Fibroblast of peridontal ligament (primary cell): ENCODE measurements at regions not wholly inside any gene's neighbourhood (a gene's known extent, or its start where the extent isn't known, plus 50 kb on each side); places are given as distances from the start of the nearest gene placed in this dataset.
A peak's percentile ranks its signal among the peaks of the same experiment; 100 is the strongest.

Experiments
- DNase-seq: peaks from one replicate; pipeline ENCODE4 v3.0.0-alpha.2; 2010; ENCODE audit errors: extremely low read depth

GRCh38 chr13:74794582-74794981 lies 660.4 kb upstream of the KLF12 start:
- DNase-seq: peak; percentile 12

GRCh38 chr13:74794147-74794546 lies 659.9 kb upstream of the KLF12 start:
- DNase-seq: no peak

- DNase-seq: no peak
Observed at GRCh38 chr13:74784959-74785358, 650.8 kb upstream of the KLF12 start.

- peak; percentile 25 for DNase-seq
Observed at GRCh38 chr13:74778946-74779345, 644.7 kb upstream of the KLF12 start.

DNA sequence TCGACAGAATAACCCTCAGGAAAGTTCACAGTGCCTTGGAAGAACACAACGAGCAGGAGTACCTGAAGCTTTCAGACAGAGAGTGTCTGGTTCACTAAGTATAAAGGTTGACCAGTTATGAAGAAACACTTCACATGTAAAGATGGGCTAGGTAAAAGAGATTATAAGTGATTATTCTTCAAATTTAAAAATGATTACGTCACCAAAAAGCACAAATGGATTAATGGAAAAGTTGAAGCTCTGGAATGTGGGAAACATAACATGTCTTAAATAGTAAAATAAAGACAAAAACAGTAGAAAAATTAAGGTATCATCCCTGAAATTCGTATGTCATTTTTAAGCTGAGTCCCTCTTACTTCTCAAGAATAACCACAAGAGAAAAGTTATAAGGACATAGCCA lies 643.9 kb upstream of the KLF12 start:
- DNase-seq: no peak

GRCh38 chr13:74774264-74774663 lies 640.1 kb upstream of the KLF12 start:
- peak; percentile 73 for DNase-seq

DNA sequence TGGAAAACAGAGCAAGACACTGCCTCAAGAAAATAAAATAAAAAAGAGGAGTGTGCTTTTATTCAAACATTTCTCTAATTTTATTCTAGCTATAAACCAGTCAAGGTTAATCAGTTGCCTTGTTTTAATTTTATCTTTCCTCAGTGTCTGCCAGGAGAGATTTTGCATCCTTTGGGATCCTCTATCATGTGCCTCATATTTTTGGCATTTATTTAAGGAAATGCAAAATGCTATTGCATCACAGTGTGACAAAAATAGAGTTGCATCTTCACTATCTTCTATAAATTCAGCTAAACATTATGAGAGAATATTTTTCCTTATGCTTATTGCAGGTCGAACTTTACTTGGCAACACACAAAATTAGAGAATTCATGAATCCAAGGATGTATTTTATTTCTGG lies 639.0 kb upstream of the KLF12 start:
- no peak for DNase-seq

DNA sequence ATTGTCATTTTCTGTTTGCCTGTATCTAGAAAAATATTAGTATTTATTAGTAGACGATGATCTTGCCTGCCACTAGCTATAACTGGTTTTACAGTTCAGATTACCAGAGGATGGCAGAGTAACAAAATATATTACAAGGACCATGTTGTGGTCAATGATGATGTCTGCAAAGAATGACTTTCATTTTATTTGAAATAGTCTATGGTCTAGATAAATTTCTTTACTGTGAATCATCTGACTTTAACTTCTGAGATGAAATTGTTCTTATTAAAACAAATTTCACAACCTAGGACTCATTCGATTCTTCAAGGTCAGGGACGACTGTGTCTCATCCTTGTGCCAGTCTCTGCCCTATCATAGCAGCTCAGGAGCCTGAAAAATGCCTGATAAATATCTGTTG lies 637.8 kb upstream of the KLF12 start:
- DNase-seq: peak; percentile 94

GRCh38 chr13:74770361-74770760 lies 636.2 kb upstream of the KLF12 start:
- DNase-seq: peak; percentile 98

GRCh38 chr13:74769333-74769732 lies 635.1 kb upstream of the KLF12 start:
- no peak for DNase-seq

DNA sequence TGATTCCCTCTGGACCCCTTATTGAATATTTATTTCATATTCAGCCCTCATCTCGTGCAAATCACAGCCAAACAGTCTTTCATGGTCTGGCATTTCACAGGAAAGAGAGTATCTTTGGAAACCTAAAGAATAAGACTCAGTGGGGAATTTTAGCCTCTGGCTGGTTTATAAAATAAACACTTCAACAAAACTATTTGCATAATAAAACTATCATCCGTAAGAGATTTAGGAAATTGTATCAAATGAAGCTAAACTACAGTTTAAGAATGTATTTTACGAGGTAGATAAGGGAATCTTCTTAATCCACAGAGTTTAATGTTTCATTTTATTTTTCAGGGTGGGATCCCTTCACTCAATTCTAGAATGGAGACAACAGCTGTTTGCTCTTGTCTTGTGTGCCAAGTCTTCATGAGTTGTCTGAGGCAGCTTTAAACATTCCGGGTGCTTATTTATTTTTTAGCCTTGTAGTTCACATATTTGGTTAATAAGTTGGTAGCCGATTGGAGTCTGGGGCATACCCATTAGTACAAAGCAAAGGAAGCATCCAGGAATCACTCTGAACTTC lies 634.4 kb upstream of the KLF12 start:
- DNase-seq: peak; percentile 49

- DNase-seq: peak; percentile 87
Observed at GRCh38 chr13:74767050-74767449, 632.8 kb upstream of the KLF12 start.

GRCh38 chr13:74765955-74766354 lies 631.8 kb upstream of the KLF12 start:
- DNase-seq: no peak

DNA sequence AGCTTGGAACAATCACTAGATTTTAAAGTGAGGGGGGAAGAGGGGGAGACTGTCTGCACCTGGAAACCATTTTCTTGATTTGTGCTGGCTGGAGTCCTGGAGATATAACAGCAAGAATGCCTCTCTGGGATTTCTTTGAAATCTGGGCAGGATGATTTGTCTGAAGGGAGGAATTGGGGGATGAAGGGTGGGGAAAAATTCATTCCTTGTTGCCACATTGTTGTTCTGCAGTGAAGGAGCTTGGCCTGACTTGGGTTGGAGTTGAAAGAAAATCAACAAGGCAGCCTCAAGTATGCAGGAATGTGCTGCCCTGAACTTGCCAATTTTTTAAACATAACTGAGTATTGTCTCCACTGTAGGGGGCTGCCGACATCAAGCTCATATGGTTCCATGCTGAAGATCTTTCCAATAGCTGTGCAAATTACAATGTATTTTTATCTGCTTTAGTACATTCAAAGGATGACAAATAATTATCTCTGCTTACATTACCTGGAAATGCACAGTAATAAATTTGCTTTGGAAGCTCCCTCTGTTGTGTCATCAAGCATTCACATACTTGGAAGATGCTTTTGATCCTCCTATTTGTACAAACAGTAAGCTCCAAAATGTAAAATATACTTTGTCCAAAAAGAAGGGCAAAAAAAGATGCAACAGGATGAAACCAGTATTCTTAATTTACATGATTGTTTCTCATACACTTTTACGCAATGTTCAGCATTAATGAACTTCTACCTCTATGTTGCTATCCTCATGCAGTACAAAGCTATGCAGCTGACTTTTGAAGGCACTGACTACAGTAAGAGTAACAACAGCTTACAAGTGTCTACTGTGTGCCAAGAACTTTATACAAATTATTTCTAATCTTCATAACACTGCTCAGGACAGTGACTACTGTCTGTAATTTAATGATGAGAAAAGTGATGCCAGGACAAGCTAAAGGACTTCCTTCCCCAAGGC lies 627.9 kb upstream of the KLF12 start:
- DNase-seq: peak; percentile 99

DNA sequence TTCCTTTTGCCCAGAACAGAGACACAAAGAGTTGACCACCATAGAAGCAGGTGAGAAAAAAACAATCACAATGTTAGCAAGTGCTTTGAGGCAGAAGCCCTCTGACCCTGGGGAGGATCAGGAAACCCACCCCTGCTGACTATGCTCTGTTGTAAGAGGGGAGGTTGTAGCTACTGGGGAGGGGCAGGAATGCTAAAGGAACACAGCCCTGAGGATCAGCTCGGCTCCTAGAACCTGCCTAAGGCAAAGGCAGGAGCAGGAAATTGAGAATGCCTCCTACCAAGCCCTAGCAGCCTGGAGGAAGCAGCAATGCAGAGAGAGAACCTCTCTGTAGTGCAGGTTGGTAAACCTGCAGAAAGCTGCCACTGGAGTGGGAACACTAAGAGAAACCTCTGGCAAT lies 624.0 kb upstream of the KLF12 start:
- no peak for DNase-seq

GRCh38 chr13:74755065-74755464 lies 620.9 kb upstream of the KLF12 start:
- DNase-seq: no peak

DNA sequence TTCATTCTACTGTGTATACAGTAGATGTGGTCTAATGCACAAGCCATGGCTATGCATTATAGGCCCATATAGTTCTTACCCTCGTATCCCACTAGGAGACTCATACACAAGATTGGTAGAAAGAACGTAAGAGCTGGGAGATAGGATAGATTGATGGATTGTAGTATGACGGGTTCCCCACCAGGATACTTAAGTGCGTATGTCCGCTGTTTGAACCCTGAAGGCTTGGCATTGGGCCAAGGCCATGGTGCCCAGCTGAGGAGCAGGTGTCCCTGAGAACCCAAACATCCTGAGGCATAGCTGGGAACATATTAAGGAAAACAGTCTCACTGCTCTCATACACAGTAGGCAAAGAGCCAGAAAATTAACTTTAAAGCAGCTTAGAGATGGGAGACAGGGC lies 617.5 kb upstream of the KLF12 start:
- DNase-seq: no peak

- no peak for DNase-seq
Observed at GRCh38 chr13:74747186-74747955, 613.2 kb upstream of the KLF12 start.

DNA sequence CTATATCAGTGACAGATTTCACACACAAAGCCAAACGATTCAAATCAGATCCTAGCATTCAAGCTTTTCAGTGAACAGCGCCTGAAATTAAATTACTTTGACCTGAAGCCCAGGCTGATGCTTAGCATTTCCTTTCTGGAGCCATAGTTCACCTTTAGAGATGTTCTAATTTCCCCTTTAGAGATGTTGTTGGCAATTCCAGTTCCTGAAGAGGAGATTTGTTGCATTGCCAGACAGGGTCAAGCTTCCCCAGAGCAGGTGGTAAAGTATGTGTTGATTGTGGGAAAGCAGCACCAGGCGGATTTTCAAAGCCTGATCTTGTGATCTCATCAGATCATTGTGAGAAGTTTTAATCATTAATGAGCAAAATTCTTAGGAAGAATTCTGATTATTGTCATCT lies 609.8 kb upstream of the KLF12 start:
- DNase-seq: no peak

DNA sequence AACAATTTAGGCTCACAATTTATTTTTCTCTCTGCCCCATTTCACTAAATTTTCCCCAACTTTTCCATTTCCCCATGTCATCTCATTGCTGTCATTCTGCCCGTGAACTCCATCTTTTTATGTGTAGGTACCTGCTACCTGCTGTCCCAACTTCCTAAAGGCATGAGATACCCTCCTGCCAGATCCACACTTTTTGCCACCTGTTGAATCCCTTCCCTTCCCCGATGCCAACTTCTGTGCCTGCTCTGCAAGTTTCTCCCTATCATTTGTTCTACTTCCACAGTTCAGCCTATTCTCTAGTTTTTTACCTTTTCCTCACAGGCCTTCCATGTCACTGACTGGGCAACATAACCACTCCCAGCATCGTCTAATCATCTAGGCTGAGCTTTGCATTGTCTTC lies 607.5 kb upstream of the KLF12 start:
- no peak for DNase-seq

- no peak for DNase-seq
Observed at GRCh38 chr13:74732736-74733385, 598.7 kb upstream of the KLF12 start.

- DNase-seq: no peak
Observed at GRCh38 chr13:74731731-74732130, 597.5 kb upstream of the KLF12 start.
